HG02885 (cell line): ENCODE measurements at regions not wholly inside any gene's neighbourhood (a gene's known extent, or its start where the extent isn't known, plus 50 kb on each side); places are given as distances from the start of the nearest gene placed in this dataset.

ENCODE experiments used
- ATAC-seq: cut with Tn5 transposase; IDR thresholded peaks from one replicate; pipeline ENCODE4 v1.9.1; 2021; ENCODE audit warnings: mild to moderate bottlenecking; ENCODE audit not compliant: unreplicated experiment, poor library complexity

GRCh38 chr11:45597097-45597496 is 68.3 kb downstream of the CHST1 start:
- no peak for ATAC-seq

- ATAC-seq, result no peak
These were observed 68.9 kb downstream of the CHST1 start for GRCh38 chr11:45596571-45596970.

- ATAC-seq, result no peak
These were observed 71.4 kb downstream of the CHST1 start for GRCh38 chr11:45593992-45594391.

GRCh38 chr11:45592636-45593035 is 72.8 kb downstream of the CHST1 start:
- ATAC-seq, result no peak

GRCh38 chr11:45590743-45591142 is 74.7 kb downstream of the CHST1 start:
- no peak for ATAC-seq

GRCh38 chr11:45585205-45585604 is 80.2 kb downstream of the CHST1 start:
- ATAC-seq, result no peak

- ATAC-seq, result no peak
These were observed 81.3 kb downstream of the CHST1 start for GRCh38 chr11:45583981-45584566.

- ATAC-seq, result no peak
These were observed 85.0 kb downstream of the CHST1 start for GRCh38 chr11:45580399-45580798.

GRCh38 chr11:45578316-45578715 is 87.1 kb downstream of the CHST1 start:
- ATAC-seq, result no peak

GRCh38 chr11:45577752-45578151 is 87.7 kb downstream of the CHST1 start:
- ATAC-seq, result no peak

GRCh38 chr11:45576461-45577215 is 88.8 kb downstream of the CHST1 start:
- no peak for ATAC-seq

GRCh38 chr11:45573728-45574127 is 91.7 kb downstream of the CHST1 start:
- no peak for ATAC-seq

- ATAC-seq, result no peak
These were observed 92.9 kb downstream of the CHST1 start for GRCh38 chr11:45572354-45573123.

GRCh38 chr11:45569776-45570175 is 95.6 kb downstream of the CHST1 start:
- ATAC-seq, result no peak

- ATAC-seq, result no peak
These were observed 97.4 kb downstream of the CHST1 start for GRCh38 chr11:45568049-45568448.

GRCh38 chr11:45565446-45565988 is 99.9 kb downstream of the CHST1 start:
- no peak for ATAC-seq

- ATAC-seq, result no peak
These were observed 101.6 kb downstream of the CHST1 start for GRCh38 chr11:45563810-45564209.

- ATAC-seq, result no peak
These were observed 102.3 kb downstream of the CHST1 start for GRCh38 chr11:45563171-45563570.

GRCh38 chr11:45560913-45561281 is 104.5 kb downstream of the CHST1 start:
- ATAC-seq, result no peak

GRCh38 chr11:45560155-45560912 is 105.1 kb downstream of the CHST1 start:
- ATAC-seq, result no peak
